ENCODE measurements at regions not wholly inside any gene's neighbourhood (a gene's known extent, or its start where the extent isn't known, plus 50 kb on each side); places are given as distances from the start of the nearest gene placed in this dataset.

DNA sequence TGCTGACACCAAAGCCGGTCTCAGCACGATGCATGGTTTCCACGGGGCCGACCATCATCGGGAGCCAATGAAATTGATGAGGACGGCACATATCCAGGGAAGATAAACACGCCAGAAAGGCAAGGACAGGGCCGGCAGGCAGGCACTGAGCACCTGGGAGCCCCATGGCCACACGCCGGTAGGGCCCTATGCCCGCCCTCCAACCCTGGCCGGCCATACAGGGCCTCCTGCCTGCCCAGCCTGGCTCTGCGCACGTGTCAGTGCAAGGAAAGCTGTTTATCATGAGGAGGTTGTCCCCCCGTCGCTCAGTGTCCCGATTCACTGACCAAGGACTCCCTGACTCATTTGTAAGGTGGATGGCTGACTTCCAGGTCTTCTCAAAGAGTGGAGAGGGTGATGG is 237.5 kb downstream of the GLI2 start:
- no peaks in the 10 kb centered on the region for H3K4me1 ChIP-seq (ENCODE audit: control insufficient read depth in 2 of 2, insufficient read depth in 2 of 2, low read length in 2 of 2)
- 94% methylated on average over 17 of the region's 17 CpGs for WGBS (ENCODE audit: insufficient coverage)
- DNase-seq (no peak), ATAC-seq (ENCODE audit: low read depth) (no peak)
- ChIA-PET CTCF (no interaction called here), POLR2A (no interaction called here)
- no peak overlapping the region for H3K9ac ChIP-seq (ENCODE audit: low read length)
- no peaks in the 10 kb centered on the region for H3K27me3 ChIP-seq (replicated peaks in 1 of 4; ENCODE audit: control extremely low read depth in 1 of 4, control insufficient read depth in 3 of 4, insufficient read depth in 4 of 4, low read length in 3 of 4)
- no peaks in the 10 kb centered on the region for H3K4me1 Mint-ChIP-seq
- H3K4me3 ChIP-seq (ENCODE audit: control extremely low read depth in 1 of 5, extremely low read depth in 1 of 5, insufficient read depth in 1 of 5, low read depth in 2 of 5, low read length in 4 of 5): no peak overlapping the region
- peaks cover 0 to 17% (median 0%) of the 10 kb centered on the region in 3 donors for H3K9me3 ChIP-seq (ENCODE audit: control extremely low read depth in 1 of 3, control insufficient read depth in 2 of 3, insufficient read depth in 1 of 3, low read length in 2 of 3)
- H3K27ac ChIP-seq (ENCODE audit: low read length in 2 of 2): no peak overlapping the region
- H2AFZ ChIP-seq (ENCODE audit: insufficient read depth, low read depth, low read length, poor library complexity, severe bottlenecking): no peak overlapping the region
- no peaks in the 10 kb centered on the region for H3K9me3 Mint-ChIP-seq (ENCODE audit: insufficient read depth)
- TF ChIP-seq, protein P1, sequence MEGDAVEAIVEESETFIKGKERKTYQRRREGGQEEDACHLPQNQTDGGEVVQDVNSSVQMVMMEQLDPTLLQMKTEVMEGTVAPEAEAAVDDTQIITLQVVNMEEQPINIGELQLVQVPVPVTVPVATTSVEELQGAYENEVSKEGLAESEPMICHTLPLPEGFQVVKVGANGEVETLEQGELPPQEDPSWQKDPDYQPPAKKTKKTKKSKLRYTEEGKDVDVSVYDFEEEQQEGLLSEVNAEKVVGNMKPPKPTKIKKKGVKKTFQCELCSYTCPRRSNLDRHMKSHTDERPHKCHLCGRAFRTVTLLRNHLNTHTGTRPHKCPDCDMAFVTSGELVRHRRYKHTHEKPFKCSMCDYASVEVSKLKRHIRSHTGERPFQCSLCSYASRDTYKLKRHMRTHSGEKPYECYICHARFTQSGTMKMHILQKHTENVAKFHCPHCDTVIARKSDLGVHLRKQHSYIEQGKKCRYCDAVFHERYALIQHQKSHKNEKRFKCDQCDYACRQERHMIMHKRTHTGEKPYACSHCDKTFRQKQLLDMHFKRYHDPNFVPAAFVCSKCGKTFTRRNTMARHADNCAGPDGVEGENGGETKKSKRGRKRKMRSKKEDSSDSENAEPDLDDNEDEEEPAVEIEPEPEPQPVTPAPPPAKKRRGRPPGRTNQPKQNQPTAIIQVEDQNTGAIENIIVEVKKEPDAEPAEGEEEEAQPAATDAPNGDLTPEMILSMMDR (IDR thresholded peaks at IDR 0.05): no peak
- no peak for TF ChIP-seq EZH2 (IDR thresholded peaks at IDR 0.05; ENCODE audit: borderline replicate concordance, insufficient read depth, low read depth, low read length, poor library complexity, severe bottlenecking)
- no peak overlapping the region for H3K27ac Mint-ChIP-seq
- H3K36me3 ChIP-seq (replicated peaks in 1 of 2; ENCODE audit: control extremely low read depth in 1 of 2, control insufficient read depth in 1 of 2, extremely low read depth in 1 of 2, insufficient read depth in 2 of 2, low read length in 1 of 2): no peaks in the 10 kb centered on the region
- intact Hi-C loops (cut with micrococcal nuclease): no loop called here
- H3K4me3 Mint-ChIP-seq: no peak overlapping the region
- no peaks in the 10 kb centered on the region for H3K79me2 ChIP-seq (ENCODE audit: control insufficient read depth, insufficient read depth, low read length)
- no peaks in the 10 kb centered on the region for H3K27me3 Mint-ChIP-seq
- H3K4me2 ChIP-seq (replicated peaks; ENCODE audit: low read depth, low read length, poor library complexity, severe bottlenecking): no peak overlapping the region
- no peaks in the 10 kb centered on the region for H4K20me1 ChIP-seq (ENCODE audit: control insufficient read depth, insufficient read depth, low read length, poor library complexity, severe bottlenecking)

DNA sequence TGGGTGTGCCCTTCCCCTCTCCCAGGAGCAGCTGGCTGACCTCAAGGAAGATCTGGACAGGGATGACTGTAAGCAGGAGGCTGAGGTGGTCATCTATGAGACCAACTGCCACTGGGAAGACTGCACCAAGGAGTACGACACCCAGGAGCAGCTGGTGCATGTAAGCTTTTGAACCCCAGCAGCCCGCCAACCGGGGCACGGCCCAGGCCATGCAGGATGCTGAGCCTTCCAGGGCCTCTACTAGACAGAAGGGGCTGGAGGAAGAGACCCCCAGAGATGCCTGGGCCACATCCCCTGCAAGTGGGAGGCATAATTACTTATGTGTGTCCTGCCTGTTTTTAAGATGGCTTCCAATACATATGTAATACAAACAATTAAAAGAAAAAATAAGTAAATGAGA is 239.3 kb downstream of the GLI2 start:
- Histone ChIP-seq H2AFZ (ENCODE audit: insufficient read depth, low read depth, low read length, poor library complexity, severe bottlenecking) (no peak overlapping the region), H3K27ac (ENCODE audit: low read length in 2 of 2) (no peak overlapping the region), H3K4me1 (ENCODE audit: control insufficient read depth in 2 of 2, insufficient read depth in 2 of 2, low read length in 2 of 2) (no peaks in the 10 kb centered on the region), H3K4me2 (replicated peaks; ENCODE audit: low read depth, low read length, poor library complexity, severe bottlenecking) (no peak overlapping the region), H3K4me3 (ENCODE audit: control extremely low read depth in 1 of 5, extremely low read depth in 1 of 5, insufficient read depth in 1 of 5, low read depth in 2 of 5, low read length in 4 of 5) (no peak overlapping the region), H3K27me3 (replicated peaks in 1 of 4; ENCODE audit: control extremely low read depth in 1 of 4, control insufficient read depth in 3 of 4, insufficient read depth in 4 of 4, low read length in 3 of 4) (no peaks in the 10 kb centered on the region), H4K20me1 (ENCODE audit: control insufficient read depth, insufficient read depth, low read length, poor library complexity, severe bottlenecking) (no peaks in the 10 kb centered on the region), H3K9me3 (ENCODE audit: control extremely low read depth in 1 of 3, control insufficient read depth in 2 of 3, insufficient read depth in 1 of 3, low read length in 2 of 3) (peaks cover 0 to 4% (median 0%) of the 10 kb centered on the region in 3 donors), H3K36me3 (replicated peaks in 1 of 2; ENCODE audit: control extremely low read depth in 1 of 2, control insufficient read depth in 1 of 2, extremely low read depth in 1 of 2, insufficient read depth in 2 of 2, low read length in 1 of 2) (no peaks in the 10 kb centered on the region), H3K9ac (ENCODE audit: low read length) (no peak overlapping the region), H3K79me2 (ENCODE audit: control insufficient read depth, insufficient read depth, low read length) (no peaks in the 10 kb centered on the region)
- H3K27me3 Mint-ChIP-seq: no peaks in the 10 kb centered on the region
- DNase-seq (no peak), ATAC-seq (ENCODE audit: low read depth) (no peak)
- H3K9me3 Mint-ChIP-seq (ENCODE audit: insufficient read depth): no peaks in the 10 kb centered on the region
- no peak overlapping the region for H3K27ac Mint-ChIP-seq
- CTCF ChIA-PET: no interaction called here
- H3K4me3 Mint-ChIP-seq: no peak overlapping the region
- WGBS (ENCODE audit: insufficient coverage): 98% methylated on average over 4 of the region's 4 CpGs
- H3K4me1 Mint-ChIP-seq: no peaks in the 10 kb centered on the region
- TF ChIP-seq EZH2 (IDR thresholded peaks at IDR 0.05; ENCODE audit: borderline replicate concordance, insufficient read depth, low read depth, low read length, poor library complexity, severe bottlenecking): no peak
- TF ChIP-seq, protein P1 (IDR thresholded peaks at IDR 0.05): no peak
- POLR2A ChIA-PET: no interaction called here
- intact Hi-C loops (cut with micrococcal nuclease): no loop called here

All from B cell (primary cell).